ENCODE measurements at regions not wholly inside any gene's neighbourhood (a gene's known extent, or its start where the extent isn't known, plus 50 kb on each side); places are given as distances from the start of the nearest gene placed in this dataset.

- H3K4me3 ChIP-seq (ENCODE audit: low read depth, low read length) = no peak overlapping the region
- DNase-seq (ENCODE audit: low read depth) = no peak
- TF ChIP-seq CTCF (IDR thresholded peaks at IDR 0.05; ENCODE audit: control insufficient read depth, extremely low read depth, insufficient read depth) = no peak
Measured at GRCh38 chr4:180898305-180898704, 1344.9 kb upstream of the TENM3 start.

GRCh38 chr4:180900781-180901180 is 1342.4 kb upstream of the TENM3 start:
- H3K4me3 ChIP-seq (ENCODE audit: low read depth, low read length) = no peak overlapping the region
- DNase-seq (ENCODE audit: low read depth) = no peak
- no peak for TF ChIP-seq CTCF (IDR thresholded peaks at IDR 0.05; ENCODE audit: control insufficient read depth, extremely low read depth, insufficient read depth)

GRCh38 chr4:180909279-180909678 is 1333.9 kb upstream of the TENM3 start:
- DNase-seq (ENCODE audit: low read depth) = no peak
- H3K4me3 ChIP-seq (ENCODE audit: low read depth, low read length) = no peak overlapping the region
- no peak for TF ChIP-seq CTCF (IDR thresholded peaks at IDR 0.05; ENCODE audit: control insufficient read depth, extremely low read depth, insufficient read depth)

GRCh38 chr4:180913750-180914149 is 1329.5 kb upstream of the TENM3 start:
- H3K4me3 ChIP-seq (ENCODE audit: low read depth, low read length) = no peak overlapping the region
- no peak for DNase-seq (ENCODE audit: low read depth)
- no peak for TF ChIP-seq CTCF (IDR thresholded peaks at IDR 0.05; ENCODE audit: control insufficient read depth, extremely low read depth, insufficient read depth)

- DNase-seq (ENCODE audit: low read depth) = no peak
Measured at GRCh38 chr4:180923486-180923885, 1319.7 kb upstream of the TENM3 start.

GRCh38 chr4:180925805-180926204 is 1317.4 kb upstream of the TENM3 start:
- H3K4me3 ChIP-seq (ENCODE audit: low read depth, low read length) = no peak overlapping the region
- no peak for DNase-seq (ENCODE audit: low read depth)
- TF ChIP-seq CTCF (IDR thresholded peaks at IDR 0.05; ENCODE audit: control insufficient read depth, extremely low read depth, insufficient read depth) = no peak

More at GRCh38 chr4:180923486-180923885, 1319.7 kb upstream of the TENM3 start:
- no peak for TF ChIP-seq CTCF (IDR thresholded peaks at IDR 0.05; ENCODE audit: control insufficient read depth, extremely low read depth, insufficient read depth)
- no peak overlapping the region for H3K4me3 ChIP-seq (ENCODE audit: low read depth, low read length)

- TF ChIP-seq CTCF (IDR thresholded peaks at IDR 0.05; ENCODE audit: control insufficient read depth, extremely low read depth, insufficient read depth) = no peak
- no peak overlapping the region for H3K4me3 ChIP-seq (ENCODE audit: low read depth, low read length)
- no peak for DNase-seq (ENCODE audit: low read depth)
Measured at GRCh38 chr4:180926277-180926676, 1316.9 kb upstream of the TENM3 start.

All from LNCaP clone FGC (cell line).